Astrocyte of the hippocampus (primary cell): ENCODE measurements at regions not wholly inside any gene's neighbourhood (a gene's known extent, or its start where the extent isn't known, plus 50 kb on each side); places are given as distances from the start of the nearest gene placed in this dataset.
A peak's percentile ranks its signal among the peaks of the same experiment; 100 is the strongest.
"Not testable (repeated sequence)": the region's sequence is repeated elsewhere in the genome, so short reads cannot be mapped to it uniquely, and the experiment has no call there.

ENCODE experiments used
- DNase-seq: peaks from one replicate; pipeline ENCODE4 v3.0.0; 2011; ENCODE audit warnings: low read depth, low spot score

DNA sequence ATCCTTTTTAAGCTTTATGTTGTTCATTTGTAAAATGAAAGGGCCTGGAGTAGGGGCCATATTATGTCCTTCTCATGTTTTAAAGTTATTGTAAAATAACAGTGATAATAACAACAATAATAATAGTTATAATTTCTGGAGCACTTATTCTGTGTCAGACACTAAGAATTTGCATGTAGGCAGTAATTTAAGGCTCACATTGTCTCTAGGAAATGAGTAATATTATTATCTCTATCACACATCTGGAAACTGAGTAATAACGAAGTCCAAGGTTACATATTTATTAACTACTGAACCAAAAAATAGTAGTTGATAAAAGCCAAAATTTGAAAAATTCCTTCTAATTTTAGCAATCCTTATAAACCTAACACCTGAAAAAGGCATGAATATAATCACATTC, 520.7 kb upstream of the PABPC4L start:
- no peak for DNase-seq

DNA sequence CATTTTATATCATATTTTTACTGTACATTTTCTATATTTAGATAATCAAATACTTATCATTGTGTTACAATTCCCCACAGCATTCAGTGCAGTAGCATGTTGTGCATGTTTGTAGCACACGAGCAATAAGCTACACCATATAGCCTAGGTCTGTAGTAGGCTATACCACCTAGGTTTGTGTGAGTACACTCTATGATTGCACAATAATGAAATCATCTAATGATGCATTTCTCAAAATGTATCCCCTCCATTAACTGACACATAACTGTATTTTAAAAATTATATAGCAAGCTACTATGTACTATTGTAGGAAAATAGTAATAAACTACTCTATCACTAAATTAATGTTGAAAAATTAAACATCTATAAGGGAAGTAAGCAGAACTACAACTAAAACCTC, 518.4 kb upstream of the PABPC4L start:
- no peak for DNase-seq

DNA sequence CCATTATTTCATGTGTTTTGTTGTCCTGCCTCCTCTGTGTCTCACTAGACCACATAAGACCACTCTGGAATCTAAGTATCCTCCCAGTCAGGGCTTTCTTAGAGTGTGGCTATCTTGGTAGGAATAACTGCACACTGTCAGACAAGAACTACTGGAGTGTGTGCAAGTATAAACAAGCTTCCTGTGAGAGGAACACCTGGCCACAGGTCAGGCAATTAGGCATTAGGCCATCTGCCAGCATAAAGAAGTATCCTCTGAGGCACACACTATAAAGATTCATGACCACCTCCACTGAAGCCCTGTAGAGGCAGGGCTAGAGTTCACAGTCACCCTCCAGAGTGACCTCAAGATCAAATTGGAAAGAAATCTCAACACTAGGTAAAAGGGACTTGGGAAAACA, 507.0 kb upstream of the PABPC4L start:
- no peak for DNase-seq

DNA sequence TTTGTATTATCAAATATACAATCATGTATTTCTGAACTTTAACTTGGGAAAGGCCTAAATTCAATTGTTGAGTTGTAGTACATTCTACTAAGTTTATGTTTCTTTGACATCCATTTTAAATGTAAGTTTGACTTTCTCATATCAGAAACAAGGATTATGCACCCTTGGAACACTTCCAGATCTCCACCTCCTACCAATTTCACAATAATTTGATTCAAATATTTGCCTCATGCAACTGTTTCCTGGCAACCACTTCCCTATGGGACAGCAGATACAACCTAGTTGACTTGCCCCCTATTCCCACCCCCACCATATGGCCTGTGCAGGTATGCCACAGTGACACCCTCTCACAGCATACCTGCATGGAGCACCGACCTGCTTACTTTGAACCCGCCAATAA, 506.4 kb upstream of the PABPC4L start:
- no peak for DNase-seq

DNA sequence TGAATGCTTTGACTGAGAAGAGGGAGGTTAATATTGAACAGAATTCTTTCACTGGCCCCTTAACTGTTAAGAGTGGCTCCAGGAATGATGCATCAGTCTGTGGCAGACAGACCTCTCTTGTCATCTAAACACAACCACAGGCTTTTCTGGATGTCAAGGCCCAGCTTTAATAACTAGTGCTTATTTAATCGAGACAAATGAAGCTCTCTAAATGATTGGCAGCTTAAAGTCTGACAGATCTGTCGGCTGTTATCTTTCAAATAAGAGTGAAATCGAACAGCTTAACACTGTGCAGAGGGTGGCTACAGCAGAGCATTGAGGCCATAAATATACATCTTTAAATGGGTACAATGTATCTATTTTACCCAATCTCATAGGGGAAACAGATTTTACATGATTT, 500.8 kb upstream of the PABPC4L start:
- no peak for DNase-seq

DNA sequence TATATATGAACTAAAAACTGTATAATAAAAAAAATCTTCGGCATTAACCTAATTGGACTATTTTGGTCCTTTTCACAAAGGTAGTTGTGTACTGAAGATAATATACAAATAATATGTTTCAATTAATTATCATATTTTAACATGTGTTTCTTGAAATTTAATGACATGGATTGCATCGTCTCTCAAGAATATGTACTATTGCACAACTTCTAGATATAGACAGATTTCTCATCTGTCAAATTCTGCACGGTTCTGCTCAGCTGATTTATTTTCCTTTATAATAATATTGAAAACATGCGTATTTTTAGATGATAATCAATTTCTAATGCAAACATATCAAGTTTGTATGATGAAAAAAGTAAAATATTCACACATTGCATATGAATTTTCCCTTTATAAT, 498.7 kb upstream of the PABPC4L start:
- no peak for DNase-seq

DNA sequence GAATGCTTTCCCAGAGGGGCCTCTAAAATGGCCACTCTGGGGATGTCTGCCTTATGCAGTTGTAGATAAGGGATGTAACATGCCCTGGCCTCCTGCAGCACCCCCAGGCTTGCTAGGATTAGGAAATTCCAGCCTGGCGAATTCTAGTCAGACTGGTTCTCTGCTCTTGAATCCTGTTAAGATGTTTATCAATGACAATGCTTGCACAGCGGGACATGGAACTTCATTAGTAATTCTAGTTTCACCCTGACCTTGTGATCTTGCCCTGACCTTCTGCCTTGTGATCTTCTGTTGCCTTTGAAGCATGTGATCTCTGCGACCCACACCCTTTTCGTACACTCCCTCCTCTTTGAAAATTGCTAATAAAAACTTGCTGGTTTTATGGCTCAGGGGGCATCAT, 497.2 kb upstream of the PABPC4L start:
- DNase-seq, result not testable (repeated sequence)

DNA sequence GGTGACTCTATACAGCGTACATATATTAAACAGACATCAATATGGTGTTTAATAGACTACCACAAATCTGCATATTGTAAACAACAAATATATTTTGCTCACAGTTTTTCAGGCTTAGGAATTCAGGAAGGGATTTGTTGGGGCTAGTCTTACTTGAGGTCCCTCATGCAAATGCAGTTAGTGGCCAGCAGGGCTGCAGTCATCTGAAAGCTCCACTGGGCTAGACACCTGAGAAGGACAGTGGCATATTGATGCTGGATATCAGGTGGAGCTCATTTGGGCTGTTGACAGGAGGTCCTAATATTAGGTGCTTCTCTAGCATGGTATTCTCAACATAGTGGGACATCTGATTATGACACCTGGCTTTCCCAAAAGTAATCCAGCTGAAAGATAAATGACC, 493.8 kb upstream of the PABPC4L start:
- no peak for DNase-seq

DNA sequence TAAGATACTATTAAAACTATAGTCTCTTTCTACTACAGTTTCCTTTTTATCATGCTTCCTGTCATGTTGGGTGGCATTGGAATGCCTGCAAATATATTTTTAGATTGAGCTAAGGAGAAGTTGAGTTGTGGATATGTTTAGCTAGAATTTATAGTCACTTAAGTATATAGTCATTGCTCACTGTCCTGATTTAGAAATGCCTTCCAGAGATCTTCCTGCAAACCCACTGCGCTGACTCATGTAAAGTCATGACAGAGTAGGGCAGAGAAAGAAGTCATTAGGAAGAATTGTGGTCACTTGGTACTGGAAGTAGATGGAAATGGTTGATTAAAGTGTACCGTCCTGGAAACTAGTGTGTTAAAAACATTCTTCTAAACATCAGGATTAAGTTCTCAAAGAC, 490.3 kb upstream of the PABPC4L start:
- DNase-seq, result no peak

DNA sequence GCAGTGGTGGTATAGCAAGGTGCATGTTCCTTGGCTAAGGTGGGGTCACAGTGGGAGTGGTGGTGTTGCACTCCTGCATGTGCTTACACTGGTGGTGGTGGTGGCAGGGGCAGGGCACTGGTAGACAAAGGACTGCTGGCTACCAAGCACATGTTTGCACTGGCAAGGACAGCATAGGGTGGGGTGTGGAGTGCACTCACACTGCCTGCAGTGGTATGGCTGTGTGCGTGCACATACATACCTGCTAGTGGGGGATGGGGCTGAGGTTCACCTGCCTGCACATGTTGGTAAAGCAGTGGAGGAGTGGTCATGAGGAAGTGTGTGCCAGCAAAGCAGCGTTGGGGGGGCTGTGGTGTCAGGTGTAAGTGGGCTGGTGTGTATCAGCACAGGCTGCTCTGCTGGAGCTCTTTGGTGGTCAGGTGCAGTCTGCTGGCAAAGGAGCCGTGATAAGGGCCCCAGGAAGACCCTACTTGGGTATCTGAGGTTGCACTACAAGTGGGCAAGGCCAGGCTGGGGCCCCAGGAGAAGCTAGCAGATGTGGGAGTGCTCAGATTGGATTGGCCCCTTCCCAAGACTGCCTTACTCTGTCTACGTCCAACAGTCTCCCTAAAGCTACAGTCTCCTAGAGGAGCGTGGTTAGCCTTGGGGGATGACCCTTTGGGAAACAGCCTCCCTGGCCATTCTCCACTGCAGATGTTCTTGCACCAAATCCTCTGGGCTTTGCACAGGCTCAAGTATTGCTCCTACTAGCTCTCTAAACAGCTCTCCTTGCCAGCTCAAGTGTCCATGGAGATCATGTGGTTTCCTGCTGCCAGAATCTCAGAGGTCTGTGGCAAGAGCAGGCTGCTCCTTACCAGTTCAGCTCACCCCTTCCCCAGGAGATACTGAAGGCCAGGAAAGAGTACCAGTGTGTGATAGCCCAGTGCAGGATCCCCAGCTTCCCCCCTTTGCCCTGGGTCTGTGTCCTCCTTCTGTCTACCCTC, 486.3 kb upstream of the PABPC4L start:
- no peak for DNase-seq

DNA sequence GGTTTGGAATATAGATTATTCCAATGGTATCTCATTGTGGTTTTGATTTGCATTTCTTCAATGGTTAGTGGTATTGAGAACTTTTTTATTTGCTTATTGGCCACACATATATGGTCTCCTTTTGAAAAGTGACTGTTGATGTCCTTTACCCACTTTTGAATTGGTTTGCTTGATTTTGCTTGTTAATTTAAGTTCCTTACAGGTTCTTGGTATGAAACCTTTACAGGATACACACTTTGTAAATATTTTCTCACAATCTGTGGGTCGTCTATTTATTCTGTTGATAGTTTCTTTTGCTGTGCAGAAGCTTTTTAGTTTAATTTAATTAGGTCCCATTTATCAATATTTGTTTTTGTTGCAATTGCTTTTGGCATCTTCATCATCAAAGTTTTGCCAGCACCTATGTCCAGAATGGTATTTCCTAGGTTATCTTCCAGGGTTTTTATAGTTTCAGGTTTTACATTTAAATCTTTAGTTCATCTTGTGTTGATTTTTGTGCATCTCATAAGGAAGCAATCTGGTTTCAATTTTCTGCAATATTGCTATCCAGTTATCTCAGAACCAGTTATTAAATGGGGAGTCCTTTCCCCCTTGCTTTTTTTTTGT, 475.7 kb upstream of the PABPC4L start:
- no peak for DNase-seq

DNA sequence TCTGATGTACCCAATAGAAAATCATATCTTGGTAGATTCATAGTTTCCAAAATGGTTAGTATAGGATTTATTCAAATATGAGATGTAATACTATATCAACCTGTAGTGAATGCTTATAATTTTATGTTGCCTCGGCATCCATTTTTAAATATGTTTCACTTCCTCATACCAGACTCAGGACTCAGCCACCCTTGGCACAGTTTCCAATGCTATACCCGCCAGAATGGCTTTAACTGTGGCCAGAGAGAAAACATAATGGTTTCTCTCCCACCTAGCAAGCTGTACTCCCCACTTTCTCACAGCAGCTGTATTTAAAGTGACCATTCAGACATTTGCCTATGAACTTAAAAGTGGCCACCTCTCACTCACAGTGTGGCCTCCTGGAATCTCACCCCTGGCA, 466.6 kb upstream of the PABPC4L start:
- DNase-seq, result no peak

DNA sequence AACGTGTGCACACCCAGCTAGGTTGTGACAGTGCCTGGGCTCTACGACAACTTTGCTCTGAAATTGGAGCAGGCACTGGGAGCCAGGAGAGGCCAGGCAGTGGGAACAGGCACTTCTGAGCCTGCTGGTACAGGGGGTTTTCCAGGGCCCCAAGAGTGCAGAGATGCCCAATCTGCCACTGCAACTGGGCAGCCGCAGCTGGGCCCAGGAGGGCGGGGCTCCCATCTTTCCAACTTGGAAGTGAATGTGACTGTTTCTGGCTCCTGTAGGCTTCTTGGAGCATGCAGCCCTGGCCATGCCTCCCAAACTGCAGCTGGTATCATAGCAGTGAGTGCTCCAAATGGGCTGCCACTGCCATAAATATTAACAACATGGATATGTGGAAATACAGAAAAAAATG, 465.1 kb upstream of the PABPC4L start:
- no peak for DNase-seq

DNA sequence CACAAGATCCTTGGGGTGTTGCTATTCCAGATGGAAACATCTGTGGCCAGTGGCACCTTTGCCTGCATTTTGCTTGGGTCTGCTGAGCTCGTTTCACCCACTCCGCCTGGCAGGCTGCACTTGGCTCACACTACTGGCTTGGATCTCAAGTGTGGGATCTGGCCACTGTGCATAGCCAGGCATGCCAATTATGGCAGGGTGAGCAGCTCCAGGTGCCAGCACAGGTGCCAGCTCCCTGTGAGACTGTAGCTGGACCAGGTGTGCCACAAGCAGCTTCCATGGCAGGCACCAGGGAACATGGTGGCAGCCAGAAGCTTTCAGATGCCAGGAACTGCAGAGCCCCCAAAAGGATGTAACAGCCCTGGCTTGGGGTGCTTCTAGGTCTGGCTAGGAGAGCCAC, 463.8 kb upstream of the PABPC4L start:
- DNase-seq, result no peak

DNA sequence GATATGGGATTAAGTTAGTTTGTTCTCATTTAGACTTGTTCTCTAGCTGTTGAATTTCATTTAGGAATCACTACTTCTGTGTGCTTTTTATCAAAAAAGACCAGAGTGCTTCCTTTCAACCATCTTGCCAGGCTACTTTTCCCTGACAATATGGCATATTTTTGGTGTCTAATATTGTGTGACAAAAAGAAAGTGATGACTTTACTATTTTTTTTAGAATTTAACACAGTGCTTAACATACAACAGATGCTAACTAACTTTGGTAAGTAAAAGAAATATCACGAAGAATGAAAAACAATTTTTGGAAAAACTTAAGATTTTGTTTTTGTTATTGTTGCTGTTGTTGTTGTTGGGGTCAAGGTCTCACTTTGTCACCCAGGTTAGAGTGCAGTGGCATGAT, 462.2 kb upstream of the PABPC4L start:
- no peak for DNase-seq

DNA sequence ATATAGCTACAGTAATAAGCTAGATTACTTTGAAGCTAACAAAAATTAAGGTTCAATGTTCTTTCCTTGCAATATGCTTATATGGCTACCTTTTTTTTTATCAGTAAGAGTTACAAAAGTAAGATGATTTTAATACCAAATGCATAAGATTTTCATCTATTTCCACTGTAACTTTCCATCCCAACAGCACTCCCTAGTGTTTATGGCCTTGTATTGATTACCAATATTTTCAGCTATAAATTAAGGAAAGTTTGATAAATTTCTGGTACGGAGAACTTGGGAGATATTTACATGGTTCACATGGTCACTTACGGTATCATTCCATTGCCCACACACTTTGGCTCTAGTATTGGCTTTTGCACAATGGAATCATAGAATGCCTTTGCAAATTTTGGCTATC, 448.9 kb upstream of the PABPC4L start:
- no peak for DNase-seq

DNA sequence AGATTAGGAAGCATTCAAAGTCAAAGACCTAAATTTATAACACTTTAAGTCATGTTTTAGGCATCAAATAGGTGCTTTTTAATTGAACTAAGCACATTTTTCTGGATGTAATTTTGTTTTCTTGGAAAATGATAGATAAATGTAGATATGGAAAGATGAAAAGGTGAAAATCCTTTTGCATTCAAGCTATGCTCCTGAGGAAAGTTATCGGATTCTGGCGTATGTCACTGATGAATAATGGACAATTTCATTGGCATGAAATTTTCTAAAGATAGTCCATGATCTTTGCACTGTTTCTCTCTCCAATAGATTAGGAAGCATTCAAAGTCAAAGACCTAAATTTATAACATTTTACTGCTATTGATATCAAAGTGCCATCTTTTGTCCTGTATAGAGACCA, 444.2 kb upstream of the PABPC4L start:
- no peak for DNase-seq

DNA sequence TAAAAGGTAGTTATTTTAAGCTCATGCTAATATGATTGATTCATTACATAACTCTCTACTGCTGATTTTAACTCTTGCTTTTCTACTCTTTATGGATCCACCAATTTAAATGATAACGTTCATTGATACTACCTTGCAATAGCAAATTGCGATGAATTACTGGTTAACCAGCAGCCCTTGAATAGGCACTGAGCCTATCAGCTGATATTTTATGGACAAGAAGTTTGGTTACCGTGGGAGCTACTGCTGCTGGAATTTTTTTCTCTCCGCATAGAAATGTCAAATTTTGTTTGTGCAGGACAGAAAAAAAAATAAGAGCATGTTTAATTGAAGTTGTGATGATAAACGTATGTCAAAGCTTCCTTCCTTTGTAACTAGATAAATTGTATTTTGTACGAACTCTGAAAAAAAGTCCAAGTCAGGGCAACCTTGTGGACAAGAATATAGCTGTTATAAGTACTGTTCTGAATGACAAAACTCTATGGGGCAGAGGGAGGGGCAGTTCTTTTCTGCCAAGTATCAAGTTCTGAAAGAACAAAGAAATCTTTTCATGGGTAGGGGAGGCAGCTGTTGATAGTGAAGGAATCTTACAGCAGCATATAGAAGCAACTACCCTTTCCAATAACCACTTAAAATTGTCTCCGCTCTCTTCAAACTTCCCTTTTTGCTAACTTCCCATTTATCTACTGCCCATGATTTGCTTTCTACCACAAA, 434.9 kb upstream of the PABPC4L start:
- no peak for DNase-seq

DNA sequence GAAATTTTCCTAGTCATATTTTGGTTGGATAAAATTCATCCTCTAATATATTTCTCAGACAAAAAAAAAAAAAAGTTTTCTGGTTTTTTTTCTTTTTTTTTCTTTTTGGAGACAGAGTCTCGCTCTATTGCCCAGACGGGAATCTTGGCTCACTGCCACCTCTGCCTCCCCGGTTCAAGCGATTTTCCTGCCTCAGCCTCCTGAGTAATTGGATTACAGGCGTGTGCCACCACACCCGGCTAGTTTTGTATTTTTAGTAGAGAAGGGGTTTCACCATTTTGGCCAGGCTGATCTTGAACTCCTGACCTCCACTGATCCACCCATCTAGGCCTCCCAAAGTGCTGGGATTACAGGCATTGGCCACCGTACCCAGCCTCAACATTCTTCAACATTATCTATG, 432.7 kb upstream of the PABPC4L start:
- no peak for DNase-seq

DNA sequence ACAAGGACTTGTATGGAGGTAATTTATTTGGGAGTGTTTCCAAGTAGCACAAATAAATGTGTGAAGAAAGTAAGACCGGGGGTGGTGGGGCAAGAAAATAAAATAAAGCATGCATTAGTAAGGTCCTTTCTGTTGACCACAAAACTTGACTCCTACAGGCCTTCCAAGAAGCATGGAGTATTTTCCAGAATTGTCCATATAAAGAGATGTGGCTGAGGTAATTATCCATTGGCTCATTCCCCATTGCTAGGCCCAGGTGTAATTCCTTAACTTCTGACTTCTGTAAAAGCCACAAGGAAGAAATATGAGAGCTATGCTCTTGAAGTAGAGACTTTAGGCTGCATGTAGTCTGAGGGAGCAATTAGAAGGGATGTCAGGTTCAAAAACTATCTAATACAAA, 430.5 kb upstream of the PABPC4L start:
- peak; percentile 26 for DNase-seq

DNA sequence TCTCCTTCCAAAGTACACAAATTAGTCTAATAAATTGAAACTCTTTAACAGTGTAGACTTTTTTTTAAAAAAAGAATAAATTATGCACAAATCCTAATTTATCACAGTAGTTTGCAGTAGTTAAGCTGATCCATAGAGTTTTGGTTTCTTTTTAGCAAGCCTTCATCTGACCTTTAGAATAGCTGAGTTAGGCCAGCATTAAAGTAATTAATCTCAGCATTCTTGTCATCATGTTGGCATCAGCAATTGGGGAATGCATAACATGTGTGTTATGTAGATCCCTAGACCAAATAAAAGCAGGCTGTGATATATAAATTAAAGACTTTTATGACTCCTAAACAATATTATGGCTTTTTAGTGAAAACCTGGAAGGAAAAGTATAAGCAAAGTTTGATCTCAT, 426.5 kb upstream of the PABPC4L start:
- no peak for DNase-seq

DNA sequence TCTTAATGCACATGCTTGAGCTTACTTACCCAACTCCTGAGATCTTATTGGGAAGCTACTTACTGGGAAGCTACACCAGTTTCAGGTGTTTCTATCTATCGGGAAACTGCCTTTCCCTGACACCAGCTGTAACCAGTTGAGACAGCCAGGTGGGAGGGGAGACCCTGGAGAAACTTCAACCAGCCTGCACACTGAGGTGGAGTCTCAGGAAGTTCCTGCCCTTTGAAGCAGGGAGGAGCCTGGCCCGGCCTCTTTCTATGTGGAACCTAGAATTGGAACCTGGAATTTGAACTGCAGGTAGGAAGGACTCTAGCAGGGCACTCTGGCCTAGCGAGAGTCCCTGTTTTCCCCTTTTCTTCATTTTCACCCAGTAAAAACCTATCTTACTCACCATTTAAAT, 425.8 kb upstream of the PABPC4L start:
- no peak for DNase-seq

DNA sequence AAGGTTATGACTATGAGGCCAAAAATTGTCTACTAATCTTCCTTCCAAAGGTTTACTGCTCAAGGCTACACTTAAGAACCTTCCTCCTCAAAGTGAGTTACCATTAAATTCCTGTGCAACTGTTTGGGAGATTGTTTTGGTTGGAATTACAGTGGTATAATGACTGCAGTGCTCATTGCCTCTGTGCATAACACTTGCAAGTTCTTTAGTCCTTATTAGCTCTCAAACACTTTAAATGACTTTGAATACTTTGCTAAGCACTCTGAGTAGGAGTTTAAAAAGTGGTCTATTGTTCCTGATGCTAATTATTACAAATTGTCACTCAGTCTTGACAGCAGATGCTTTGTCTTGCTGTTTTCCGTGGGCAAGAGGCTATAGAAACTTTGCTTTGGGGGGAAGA, 422.8 kb upstream of the PABPC4L start:
- no peak for DNase-seq
